Iris pigment epithelial cell (primary cell): ENCODE measurements at regions not wholly inside any gene's neighbourhood (a gene's known extent, or its start where the extent isn't known, plus 50 kb on each side); places are given as distances from the start of the nearest gene placed in this dataset.

Source experiments
- DNase-seq: peaks from one replicate; pipeline ENCODE4 v3.0.0-alpha.2; 2011; ENCODE audit warnings: low read depth

DNA sequence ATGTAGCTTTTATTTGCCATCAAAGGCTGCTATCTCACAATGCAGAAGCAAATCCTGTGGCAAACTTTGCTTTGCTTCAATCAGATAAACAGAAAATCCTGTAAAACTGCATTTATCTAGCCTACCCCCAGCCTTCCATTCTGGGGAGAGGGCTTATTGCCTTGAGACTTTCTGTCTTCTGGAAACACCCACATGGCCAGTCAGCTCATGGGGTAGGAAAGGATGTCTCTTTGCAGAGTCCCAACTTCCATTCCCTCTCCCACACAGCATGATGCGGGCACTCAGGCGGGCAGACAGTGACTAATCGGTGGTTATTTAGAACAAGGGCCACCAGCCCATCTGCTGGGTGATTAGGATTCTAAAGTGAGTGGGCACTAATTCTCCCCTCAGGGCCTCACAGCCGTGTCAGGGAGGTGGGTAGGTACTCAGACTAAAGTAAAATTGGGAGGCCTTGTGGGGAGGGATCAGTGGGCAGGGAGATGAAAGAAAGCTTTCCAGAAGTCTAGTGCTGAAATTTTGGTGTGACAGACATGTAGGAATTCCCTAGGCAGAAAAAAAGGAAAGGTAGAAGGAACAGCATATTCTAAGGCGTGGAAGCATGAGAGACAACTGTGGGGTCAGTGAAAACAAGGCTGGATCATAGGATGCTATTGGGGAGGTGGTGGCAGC, 720.5 kb downstream of the VRK1 start:
- no peak for DNase-seq

- no peak for DNase-seq
Observed at GRCh38 chr14:97523936-97524335, 726.8 kb downstream of the VRK1 start.

DNA sequence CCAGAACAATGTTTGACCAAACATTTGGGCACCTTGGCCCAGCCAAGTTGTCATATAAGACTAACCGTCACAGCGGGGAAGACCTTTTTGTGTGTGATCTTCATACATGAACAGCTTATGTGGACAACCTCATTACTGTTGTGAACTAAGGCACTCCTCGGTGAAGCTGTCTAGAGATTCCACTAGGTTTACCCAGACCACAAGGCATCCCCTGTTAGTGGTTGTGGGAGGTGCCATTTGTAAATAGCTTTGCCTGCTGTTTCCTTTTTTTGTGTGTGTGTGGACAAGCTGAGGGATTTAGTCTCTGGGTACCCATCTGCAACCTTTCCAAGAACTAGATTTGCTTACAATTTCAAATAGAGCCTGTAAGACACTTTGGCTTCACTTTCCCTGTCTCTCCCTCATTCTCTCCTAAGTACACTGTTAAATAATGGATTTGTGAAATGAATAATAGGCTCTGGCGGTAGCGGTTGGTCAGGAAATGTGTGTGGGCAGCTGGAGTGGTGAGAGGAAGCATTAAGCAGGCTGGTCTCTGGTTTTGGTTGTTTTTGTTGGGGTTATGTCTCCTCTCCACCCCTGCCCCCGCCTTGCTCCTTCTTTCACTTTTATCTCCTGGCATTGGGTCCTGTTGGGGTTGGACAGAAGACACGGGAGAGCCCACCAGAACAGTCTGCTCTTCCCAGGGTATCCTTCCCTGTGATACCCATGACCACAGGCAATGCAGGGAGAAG, 727.6 kb downstream of the VRK1 start:
- DNase-seq, result no peak

DNA sequence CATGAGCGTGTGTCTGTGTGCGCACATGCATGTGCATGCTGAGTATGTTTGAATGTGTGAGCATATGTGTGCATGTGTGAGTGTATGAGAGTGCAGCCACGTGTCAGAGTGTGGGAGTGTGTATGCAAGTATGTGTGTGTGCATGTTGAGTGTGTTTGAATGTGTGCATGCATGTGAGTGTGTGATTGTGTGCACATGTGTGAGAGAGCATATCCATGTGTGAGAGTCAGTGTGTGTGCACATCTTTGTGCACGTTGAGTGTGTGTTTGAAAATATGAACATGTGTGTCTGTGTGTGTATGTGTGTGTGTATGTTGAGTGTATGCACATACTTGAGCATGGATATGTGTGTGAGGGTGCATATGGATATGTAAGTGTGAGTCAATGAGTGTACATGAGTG, 730.8 kb downstream of the VRK1 start:
- no peak for DNase-seq

DNA sequence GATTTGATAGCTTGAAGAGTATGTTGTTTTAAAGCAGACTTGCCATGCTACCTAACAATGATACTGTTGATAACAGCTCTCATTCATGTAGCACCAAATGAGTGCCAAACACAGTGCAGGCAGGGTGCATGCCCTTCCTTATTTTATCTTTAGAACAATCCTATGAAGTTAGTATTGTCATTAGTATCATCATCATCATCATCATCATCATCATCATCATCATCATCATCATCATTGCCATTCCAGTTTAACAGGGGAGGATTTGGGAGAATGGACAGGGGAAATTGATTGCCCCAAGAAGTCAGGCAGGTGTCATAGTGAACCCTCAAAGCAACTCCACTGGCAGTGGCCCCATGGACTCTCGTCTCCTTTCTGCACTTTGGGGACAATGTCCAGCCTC, 734.9 kb downstream of the VRK1 start:
- no peak for DNase-seq

DNA sequence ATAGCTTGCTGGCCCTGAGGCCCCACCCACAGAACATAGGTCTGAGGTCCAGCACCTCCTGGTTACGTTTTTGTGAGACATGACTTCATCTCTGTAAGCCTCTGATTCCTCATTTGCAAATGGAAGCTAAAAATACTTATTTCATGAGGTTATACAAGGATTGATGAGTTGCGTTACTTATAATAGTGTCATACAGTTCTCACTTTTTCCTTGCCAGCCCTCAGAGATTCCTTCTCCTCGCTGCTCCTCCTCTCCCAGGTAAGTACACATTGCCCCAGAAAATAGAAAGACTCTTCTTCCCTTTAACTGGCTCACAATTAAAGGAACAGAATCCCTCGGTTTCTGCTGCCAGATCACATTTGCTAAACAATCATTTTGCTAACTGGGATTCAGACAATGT, 739.2 kb downstream of the VRK1 start:
- DNase-seq, result no peak

GRCh38 chr14:97538749-97539410, 741.7 kb downstream of the VRK1 start:
- no peak for DNase-seq

DNA sequence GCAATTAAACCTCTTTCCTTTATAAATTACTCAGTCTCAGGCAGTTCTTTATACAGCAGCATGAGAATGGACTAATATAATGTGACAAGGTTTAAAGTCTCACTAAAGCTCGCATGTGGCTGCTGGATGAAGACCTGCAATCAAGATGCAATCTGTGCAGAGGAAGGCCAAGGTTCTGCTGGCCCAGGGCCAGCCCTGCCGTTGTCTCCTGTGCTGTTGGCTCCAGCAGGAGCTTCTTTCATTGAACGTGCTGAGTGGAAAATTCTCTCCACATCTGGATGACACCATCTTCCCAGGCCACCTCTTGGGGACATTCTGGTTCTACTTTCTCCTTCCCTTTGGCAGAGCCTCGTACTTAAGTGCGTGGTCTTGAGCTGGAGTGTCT, 742.2 kb downstream of the VRK1 start:
- DNase-seq, result no peak

DNA sequence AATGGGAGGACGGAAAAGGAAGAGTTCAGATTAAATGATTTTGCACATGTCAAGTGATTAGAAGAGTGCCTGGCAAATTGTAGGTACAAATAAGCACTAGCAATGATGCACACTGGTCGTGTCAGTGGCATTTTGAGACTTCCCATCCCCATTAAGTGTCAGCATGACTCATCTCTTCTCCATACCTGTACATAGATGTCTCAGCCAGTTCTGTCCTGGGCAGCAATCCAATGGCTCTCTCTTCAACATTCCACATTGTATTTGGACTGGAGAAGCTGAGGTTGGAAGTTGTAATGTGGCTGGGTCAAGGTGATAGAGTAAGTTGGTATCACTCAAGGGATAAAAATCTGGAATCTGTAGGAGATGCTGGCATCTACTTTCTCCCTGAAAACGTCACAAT, 742.7 kb downstream of the VRK1 start:
- no peak for DNase-seq

DNA sequence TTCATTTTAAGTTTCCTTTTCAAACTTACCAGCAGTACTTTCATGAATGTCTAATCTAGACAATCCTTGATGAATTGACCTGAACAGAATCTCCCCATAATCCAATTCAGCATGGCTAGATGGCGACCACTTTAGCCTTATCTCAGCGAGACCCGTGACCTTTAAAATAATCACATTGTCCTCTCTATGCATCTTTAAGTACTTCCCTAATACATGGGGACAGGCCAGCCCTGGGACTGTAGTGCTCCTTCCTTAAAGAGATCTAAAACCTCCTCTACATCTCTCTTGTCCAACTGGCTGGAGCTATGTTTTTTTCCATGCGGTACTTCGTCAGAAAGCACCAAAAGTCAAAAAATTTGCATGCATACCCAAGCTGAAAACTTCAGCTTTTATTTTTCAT, 746.0 kb downstream of the VRK1 start:
- DNase-seq, result no peak

DNA sequence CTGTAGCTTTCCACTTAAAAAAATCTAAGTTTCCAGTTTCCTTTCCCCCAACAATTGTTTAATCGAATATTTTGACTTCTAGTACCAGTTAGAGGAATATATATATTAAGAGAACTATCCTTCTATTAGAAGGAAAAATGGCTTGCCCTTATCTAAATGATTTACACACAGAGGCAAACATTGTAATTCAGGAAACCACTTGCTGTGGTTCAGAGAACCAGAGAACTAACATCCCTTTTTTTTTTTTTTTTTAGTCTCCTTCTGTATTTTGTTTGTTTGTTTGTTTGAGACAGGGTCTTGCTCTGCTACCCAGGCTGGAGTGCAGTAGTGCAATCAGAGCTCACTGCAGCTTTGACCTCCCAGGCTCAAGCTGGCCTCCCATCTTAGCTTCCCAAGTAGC, 746.6 kb downstream of the VRK1 start:
- DNase-seq, result no peak

DNA sequence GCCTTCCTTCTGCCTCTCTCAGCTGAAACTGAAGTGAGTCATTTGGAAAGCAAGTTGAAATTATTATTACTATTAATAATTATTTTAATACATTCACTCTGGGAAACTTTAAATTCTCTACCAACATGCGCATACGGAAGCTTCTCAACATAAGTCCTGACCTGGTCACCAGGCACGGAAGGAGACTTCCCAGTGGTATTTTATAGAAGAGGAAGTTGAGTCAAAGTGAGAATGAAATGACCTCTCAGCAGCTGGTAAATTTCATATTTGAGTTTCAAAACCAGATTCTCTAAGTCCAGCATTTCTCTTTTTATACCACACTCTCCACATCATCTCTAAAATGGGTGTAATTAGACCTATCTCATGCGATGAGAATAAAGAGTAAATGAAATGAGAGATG, 747.4 kb downstream of the VRK1 start:
- no peak for DNase-seq

- no peak for DNase-seq
Observed at GRCh38 chr14:97546491-97547230, 749.5 kb downstream of the VRK1 start.

DNA sequence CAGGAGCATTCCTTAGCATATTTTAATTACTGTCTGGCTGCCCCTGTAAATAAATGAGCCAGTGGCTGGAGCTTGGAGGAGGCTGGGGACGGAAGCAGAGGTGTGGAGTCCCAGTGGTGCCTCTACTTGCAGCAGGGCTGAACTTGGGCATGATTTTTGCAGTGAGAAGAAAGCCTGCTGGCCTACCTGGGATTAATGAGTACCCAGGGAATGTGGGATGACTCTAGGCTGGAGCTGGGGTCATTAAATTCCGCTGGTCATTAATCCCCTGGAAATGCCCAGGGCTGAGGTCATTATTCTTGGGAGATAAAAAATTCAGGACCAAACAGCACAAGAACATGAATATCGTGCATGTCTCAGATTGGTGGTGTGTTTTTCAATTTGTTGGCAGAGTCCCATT, 753.3 kb downstream of the VRK1 start:
- no peak for DNase-seq

DNA sequence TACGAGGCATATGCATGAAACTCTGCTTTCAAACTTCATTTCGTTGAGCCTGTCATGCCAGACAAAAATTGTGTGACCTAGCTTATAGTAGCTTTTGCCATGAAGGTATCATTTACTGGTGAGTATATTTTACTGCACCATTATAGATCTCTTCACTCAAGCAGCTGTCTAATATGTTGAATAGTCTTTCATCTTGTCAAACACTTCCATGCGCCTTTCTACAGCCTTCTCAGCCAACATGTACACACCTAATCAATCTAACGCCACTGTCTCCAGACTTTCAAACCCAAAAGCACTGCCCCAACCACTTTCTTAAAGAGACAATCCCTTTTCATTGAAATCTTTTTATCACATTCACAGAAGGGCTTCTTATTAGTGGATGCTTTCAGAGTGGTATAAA, 757.4 kb downstream of the VRK1 start:
- DNase-seq, result no peak

GRCh38 chr14:97564334-97564733, 767.2 kb downstream of the VRK1 start:
- no peak for DNase-seq

- DNase-seq, result no peak
Observed at GRCh38 chr14:97571201-97571600, 774.0 kb downstream of the VRK1 start.

- no peak for DNase-seq
Observed at GRCh38 chr14:97571866-97572555, 774.8 kb downstream of the VRK1 start.

DNA sequence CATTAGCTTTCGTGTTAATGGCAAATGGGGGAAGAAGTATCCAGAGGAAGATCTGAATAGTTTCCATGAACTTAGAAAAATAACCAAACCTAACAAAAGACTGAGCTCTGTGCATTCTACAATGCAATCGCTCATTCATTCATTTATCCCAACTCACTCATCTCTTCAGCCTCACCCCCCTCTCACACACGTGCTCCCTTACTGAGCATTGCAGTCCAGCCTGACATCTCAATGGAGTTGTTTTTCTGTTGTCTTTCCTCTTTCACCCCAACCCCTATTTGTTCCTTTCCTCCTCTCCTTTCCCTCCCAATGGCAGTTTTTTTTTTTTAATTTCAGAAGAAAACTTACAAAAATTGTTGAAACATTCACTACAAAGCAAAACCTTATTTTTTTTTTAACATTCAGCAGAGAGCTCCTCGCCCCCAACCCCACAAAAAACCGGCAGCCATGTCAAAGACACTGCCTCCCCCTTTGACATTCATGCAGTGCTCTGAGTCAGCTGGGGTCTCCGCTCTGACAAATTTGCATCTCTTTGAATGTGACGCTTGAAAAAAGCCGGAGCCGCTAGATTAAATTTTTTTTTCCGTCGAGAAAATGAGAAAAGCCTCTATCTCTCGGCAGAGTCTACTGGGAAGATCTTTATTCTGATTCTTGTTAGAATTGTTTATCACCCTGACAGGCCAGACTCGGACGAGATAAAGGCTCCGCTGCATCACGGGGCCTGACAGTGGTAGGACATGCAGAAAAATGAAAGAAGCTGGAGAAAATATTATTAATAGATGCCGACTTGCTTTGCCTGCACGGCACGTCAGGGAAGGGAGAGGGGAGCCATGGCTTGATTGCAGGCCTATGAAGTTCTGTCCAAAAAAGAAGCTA, 775.6 kb downstream of the VRK1 start:
- no peak for DNase-seq

DNA sequence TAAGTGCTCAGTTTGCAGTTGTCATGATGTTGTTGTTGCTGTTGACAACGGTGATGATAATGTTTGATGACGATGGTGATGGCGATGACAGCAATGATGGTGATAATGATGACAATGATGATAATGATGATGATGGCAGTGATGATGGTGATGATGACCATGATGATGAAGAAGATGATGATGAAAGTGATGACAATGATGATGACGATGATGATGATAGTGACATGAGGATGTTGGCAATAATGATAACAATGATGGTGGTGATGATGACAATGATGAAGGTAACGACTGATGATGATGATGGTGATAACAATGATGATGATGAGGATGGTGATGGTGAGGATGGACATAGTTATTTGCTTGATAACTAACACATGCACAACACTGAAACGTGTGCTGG, 778.5 kb downstream of the VRK1 start:
- no peak for DNase-seq

- DNase-seq, result no peak
Observed at GRCh38 chr14:97578982-97579548, 781.9 kb downstream of the VRK1 start.
